SK-N-SH treated with all-trans-retinoic acid at 6 μM for 48 hours (cell line): ENCODE measurements at regions not wholly inside any gene's neighbourhood (a gene's known extent, or its start where the extent isn't known, plus 50 kb on each side); places are given as distances from the start of the nearest gene placed in this dataset.

ENCODE experiments used
- ATAC-seq: fragments of 200-7000 bp; cut with Tn5 transposase; 3 replicates; pipeline ENCODE4 v1.9.1; 2020; ENCODE audit warnings: mild to moderate bottlenecking, moderate library complexity
- ARNTL ChIP-seq: fragments of 450-650 bp; formaldehyde crosslinking; IDR thresholded peaks from 2 replicates; pipeline ENCODE4 v1.5.0; 2020; ENCODE audit warnings: low read depth, mild to moderate bottlenecking, moderate library complexity, borderline replicate concordance
- BACH2 ChIP-seq: fragments of 250-450 bp; sonication (Bioruptor Pico); IDR thresholded peaks from 2 replicates; pipeline ENCODE4 v1.9.0; 2021; ENCODE audit warnings: mild to moderate bottlenecking, borderline replicate concordance
- CSDC2 ChIP-seq: fragments of 250-450 bp; sonication (Bioruptor Pico); IDR thresholded peaks from 2 replicates; pipeline ENCODE4 v1.5.0; 2020; ENCODE audit warnings: mild to moderate bottlenecking, moderate library complexity
- ESRRG ChIP-seq: fragments of 250-450 bp; sonication (Bioruptor Pico); IDR thresholded peaks from 2 replicates; pipeline ENCODE4 v1.6.1; 2021; ENCODE audit warnings: mild to moderate bottlenecking
- GLIS3 ChIP-seq: fragments of 250-450 bp; sonication (Bioruptor Pico); IDR thresholded peaks from 2 replicates; pipeline ENCODE4 v1.5.0; 2020; ENCODE audit warnings: mild to moderate bottlenecking, moderate library complexity
- ISL1 ChIP-seq: fragments of 250-450 bp; sonication (Bioruptor Pico); IDR thresholded peaks from 2 replicates; pipeline ENCODE4 v2.1.2; 2022; ENCODE audit warnings: mild to moderate bottlenecking, moderate library complexity
- OSR1 ChIP-seq: fragments of 250-450 bp; sonication (Bioruptor Pico); IDR thresholded peaks from 2 replicates; pipeline ENCODE4 v1.8.0; 2022; ENCODE audit warnings: moderate library complexity, mild to moderate bottlenecking, inconsistent platforms
- PPARA ChIP-seq: fragments of 250-450 bp; sonication (Bioruptor Pico); IDR thresholded peaks from 2 replicates; pipeline ENCODE4 v1.5.0; 2020; ENCODE audit warnings: mild to moderate bottlenecking, borderline replicate concordance
- RARB ChIP-seq: fragments of 250-450 bp; sonication (Bioruptor Pico); IDR thresholded peaks from 2 replicates; pipeline ENCODE4 v1.8.0; 2021; ENCODE audit warnings: mild to moderate bottlenecking, moderate library complexity
- SNAI2 ChIP-seq: fragments of 250-450 bp; sonication (Bioruptor Pico); IDR thresholded peaks from 2 replicates; pipeline ENCODE4 v1.5.0; 2020; ENCODE audit warnings: mild to moderate bottlenecking, moderate library complexity
- TCF4 ChIP-seq: fragments of 250-450 bp; sonication (Bioruptor Pico); IDR thresholded peaks from 2 replicates; pipeline ENCODE4 v1.8.0; 2021; ENCODE audit warnings: mild to moderate bottlenecking, moderate library complexity, borderline replicate concordance
- TOX ChIP-seq: fragments of 250-450 bp; sonication (Bioruptor Pico); IDR thresholded peaks from 2 replicates; pipeline ENCODE4 v1.8.0; 2021; ENCODE audit warnings: mild to moderate bottlenecking, moderate library complexity, borderline replicate concordance
- ZC3H10 ChIP-seq: fragments of 250-450 bp; sonication (Bioruptor Pico); IDR thresholded peaks from 2 replicates; pipeline ENCODE4 v1.5.1; 2021; ENCODE audit warnings: mild to moderate bottlenecking, moderate library complexity
- ZFP3 ChIP-seq: fragments of 250-450 bp; sonication (Bioruptor Pico); IDR thresholded peaks from 2 replicates; pipeline ENCODE4 v1.5.0; 2020; ENCODE audit warnings: mild to moderate bottlenecking, moderate library complexity
- ZFP30 ChIP-seq: fragments of 450-650 bp; formaldehyde crosslinking; IDR thresholded peaks from 2 replicates; pipeline ENCODE4 v1.5.0; 2022; ENCODE audit warnings: mild to moderate bottlenecking, moderate library complexity
- ZNF565 ChIP-seq: fragments of 450-650 bp; formaldehyde crosslinking; conservative IDR thresholded peaks from 2 replicates; pipeline ENCODE4 v1.5.0; 2020; ENCODE audit warnings: low read depth, mild to moderate bottlenecking, moderate library complexity
- ZNF70 ChIP-seq: fragments of 450-650 bp; formaldehyde crosslinking; IDR thresholded peaks from 2 replicates; pipeline ENCODE4 v1.5.0; 2020; ENCODE audit warnings: mild to moderate bottlenecking, moderate library complexity
- ZNF8 ChIP-seq: fragments of 450-650 bp; formaldehyde crosslinking; IDR thresholded peaks from 2 replicates; pipeline ENCODE4 v1.5.0; 2020; ENCODE audit warnings: mild to moderate bottlenecking, moderate library complexity
- TF ChIP-seq, protein P1 (sequence below): fragments of 250-450 bp; sonication (Bioruptor Pico); IDR thresholded peaks from 2 replicates; pipeline ENCODE4 v1.8.0; 2020; ENCODE audit warnings: mild to moderate bottlenecking, moderate library complexity, borderline replicate concordance
- TF ChIP-seq, protein P2 (sequence below): fragments of 250-450 bp; sonication (Bioruptor Pico); IDR thresholded peaks from 2 replicates; pipeline ENCODE4 v1.8.0; 2021; ENCODE audit warnings: low read depth, mild to moderate bottlenecking, moderate library complexity, borderline replicate concordance
- TF ChIP-seq, protein P3 (sequence below): fragments of 250-450 bp; sonication (Bioruptor Pico); IDR thresholded peaks from 2 replicates; pipeline ENCODE4 v1.5.1; 2021; ENCODE audit warnings: mild to moderate bottlenecking, moderate library complexity
- TF ChIP-seq, protein P4 (sequence below): fragments of 250-450 bp; sonication (Bioruptor Pico); IDR thresholded peaks from 2 replicates; pipeline ENCODE4 v1.5.0; 2020; ENCODE audit warnings: mild to moderate bottlenecking, moderate library complexity

GRCh38 chr12:28065374-28065773 is 92.8 kb upstream of the PTHLH start:
- TF ChIP-seq, protein P1, sequence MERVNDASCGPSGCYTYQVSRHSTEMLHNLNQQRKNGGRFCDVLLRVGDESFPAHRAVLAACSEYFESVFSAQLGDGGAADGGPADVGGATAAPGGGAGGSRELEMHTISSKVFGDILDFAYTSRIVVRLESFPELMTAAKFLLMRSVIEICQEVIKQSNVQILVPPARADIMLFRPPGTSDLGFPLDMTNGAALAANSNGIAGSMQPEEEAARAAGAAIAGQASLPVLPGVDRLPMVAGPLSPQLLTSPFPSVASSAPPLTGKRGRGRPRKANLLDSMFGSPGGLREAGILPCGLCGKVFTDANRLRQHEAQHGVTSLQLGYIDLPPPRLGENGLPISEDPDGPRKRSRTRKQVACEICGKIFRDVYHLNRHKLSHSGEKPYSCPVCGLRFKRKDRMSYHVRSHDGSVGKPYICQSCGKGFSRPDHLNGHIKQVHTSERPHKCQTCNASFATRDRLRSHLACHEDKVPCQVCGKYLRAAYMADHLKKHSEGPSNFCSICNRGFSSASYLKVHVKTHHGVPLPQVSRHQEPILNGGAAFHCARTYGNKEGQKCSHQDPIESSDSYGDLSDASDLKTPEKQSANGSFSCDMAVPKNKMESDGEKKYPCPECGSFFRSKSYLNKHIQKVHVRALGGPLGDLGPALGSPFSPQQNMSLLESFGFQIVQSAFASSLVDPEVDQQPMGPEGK (CRISPR knock-in tag), result no peak
- no peak for TF ChIP-seq CSDC2 (CRISPR knock-in tag)
- no peak for TF ChIP-seq SNAI2 (CRISPR knock-in tag)
- TF ChIP-seq ZFP3, result no peak
- TF ChIP-seq, protein P2, sequence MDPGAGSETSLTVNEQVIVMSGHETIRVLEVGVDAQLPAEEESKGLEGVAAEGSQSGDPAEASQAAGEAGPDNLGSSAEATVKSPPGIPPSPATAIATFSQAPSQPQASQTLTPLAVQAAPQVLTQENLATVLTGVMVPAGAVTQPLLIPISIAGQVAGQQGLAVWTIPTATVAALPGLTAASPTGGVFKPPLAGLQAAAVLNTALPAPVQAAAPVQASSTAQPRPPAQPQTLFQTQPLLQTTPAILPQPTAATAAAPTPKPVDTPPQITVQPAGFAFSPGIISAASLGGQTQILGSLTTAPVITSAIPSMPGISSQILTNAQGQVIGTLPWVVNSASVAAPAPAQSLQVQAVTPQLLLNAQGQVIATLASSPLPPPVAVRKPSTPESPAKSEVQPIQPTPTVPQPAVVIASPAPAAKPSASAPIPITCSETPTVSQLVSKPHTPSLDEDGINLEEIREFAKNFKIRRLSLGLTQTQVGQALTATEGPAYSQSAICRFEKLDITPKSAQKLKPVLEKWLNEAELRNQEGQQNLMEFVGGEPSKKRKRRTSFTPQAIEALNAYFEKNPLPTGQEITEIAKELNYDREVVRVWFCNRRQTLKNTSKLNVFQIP (CRISPR knock-in tag), result no peak
- TF ChIP-seq, protein P3, sequence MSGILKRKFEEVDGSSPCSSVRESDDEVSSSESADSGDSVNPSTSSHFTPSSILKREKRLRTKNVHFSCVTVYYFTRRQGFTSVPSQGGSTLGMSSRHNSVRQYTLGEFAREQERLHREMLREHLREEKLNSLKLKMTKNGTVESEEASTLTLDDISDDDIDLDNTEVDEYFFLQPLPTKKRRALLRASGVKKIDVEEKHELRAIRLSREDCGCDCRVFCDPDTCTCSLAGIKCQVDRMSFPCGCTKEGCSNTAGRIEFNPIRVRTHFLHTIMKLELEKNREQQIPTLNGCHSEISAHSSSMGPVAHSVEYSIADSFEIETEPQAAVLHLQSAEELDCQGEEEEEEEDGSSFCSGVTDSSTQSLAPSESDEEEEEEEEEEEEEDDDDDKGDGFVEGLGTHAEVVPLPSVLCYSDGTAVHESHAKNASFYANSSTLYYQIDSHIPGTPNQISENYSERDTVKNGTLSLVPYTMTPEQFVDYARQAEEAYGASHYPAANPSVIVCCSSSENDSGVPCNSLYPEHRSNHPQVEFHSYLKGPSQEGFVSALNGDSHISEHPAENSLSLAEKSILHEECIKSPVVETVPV, result no peak
- no peak for TF ChIP-seq OSR1 (CRISPR knock-in tag)
- no peak for TF ChIP-seq ZNF70 (CRISPR knock-in tag)
- TF ChIP-seq TOX, result no peak
- no peak for TF ChIP-seq ZNF565 (CRISPR knock-in tag)
- no peak for TF ChIP-seq ESRRG (CRISPR knock-in tag)
- TF ChIP-seq ISL1 (CRISPR knock-in tag), result no peak
- no peak for TF ChIP-seq BACH2 (CRISPR knock-in tag)
- no peak for ATAC-seq

GRCh38 chr12:28065889-28066630 is 93.5 kb upstream of the PTHLH start:
- TF ChIP-seq ZNF8 (CRISPR knock-in tag) (no peak), ISL1 (CRISPR knock-in tag) (no peak), ZNF565 (CRISPR knock-in tag) (no peak), ZNF70 (CRISPR knock-in tag) (no peak), ZFP30 (CRISPR knock-in tag) (no peak)
- TF ChIP-seq, protein P2 (CRISPR knock-in tag), result no peak
- no peak for ATAC-seq

GRCh38 chr12:28066879-28067278 is 94.3 kb upstream of the PTHLH start:
- ATAC-seq, result peak; percentile 49
- no peak for TF ChIP-seq ZNF8 (CRISPR knock-in tag)
- TF ChIP-seq TOX, result no peak
- no peak for TF ChIP-seq OSR1 (CRISPR knock-in tag)
- peak; percentile 84 for TF ChIP-seq ISL1 (CRISPR knock-in tag)
- 0 out of 2 replicates have a peak, but pooled peaks have one; percentile 27 for TF ChIP-seq CSDC2 (CRISPR knock-in tag)
- TF ChIP-seq ARNTL, result no peak
- TF ChIP-seq GLIS3 (CRISPR knock-in tag), result no peak
- no peak for TF ChIP-seq ZFP30 (CRISPR knock-in tag)
- no peak for TF ChIP-seq SNAI2 (CRISPR knock-in tag)
- TF ChIP-seq, protein P2 (CRISPR knock-in tag), result no peak
- TF ChIP-seq, protein P1 (CRISPR knock-in tag), result peak; percentile 66; the same call in 1 of the 2 replicates
- no peak for TF ChIP-seq ZNF70 (CRISPR knock-in tag)
- TF ChIP-seq RARB (CRISPR knock-in tag), result no peak
- no peak for TF ChIP-seq ZNF565 (CRISPR knock-in tag)
- 0 out of 2 replicates have a peak, but pooled peaks have one; percentile 35 for TF ChIP-seq ZFP3
- no peak for TF ChIP-seq PPARA (CRISPR knock-in tag)
- no peak for TF ChIP-seq ESRRG (CRISPR knock-in tag)
- TF ChIP-seq TCF4 (CRISPR knock-in tag), result no peak
- TF ChIP-seq, protein P4, sequence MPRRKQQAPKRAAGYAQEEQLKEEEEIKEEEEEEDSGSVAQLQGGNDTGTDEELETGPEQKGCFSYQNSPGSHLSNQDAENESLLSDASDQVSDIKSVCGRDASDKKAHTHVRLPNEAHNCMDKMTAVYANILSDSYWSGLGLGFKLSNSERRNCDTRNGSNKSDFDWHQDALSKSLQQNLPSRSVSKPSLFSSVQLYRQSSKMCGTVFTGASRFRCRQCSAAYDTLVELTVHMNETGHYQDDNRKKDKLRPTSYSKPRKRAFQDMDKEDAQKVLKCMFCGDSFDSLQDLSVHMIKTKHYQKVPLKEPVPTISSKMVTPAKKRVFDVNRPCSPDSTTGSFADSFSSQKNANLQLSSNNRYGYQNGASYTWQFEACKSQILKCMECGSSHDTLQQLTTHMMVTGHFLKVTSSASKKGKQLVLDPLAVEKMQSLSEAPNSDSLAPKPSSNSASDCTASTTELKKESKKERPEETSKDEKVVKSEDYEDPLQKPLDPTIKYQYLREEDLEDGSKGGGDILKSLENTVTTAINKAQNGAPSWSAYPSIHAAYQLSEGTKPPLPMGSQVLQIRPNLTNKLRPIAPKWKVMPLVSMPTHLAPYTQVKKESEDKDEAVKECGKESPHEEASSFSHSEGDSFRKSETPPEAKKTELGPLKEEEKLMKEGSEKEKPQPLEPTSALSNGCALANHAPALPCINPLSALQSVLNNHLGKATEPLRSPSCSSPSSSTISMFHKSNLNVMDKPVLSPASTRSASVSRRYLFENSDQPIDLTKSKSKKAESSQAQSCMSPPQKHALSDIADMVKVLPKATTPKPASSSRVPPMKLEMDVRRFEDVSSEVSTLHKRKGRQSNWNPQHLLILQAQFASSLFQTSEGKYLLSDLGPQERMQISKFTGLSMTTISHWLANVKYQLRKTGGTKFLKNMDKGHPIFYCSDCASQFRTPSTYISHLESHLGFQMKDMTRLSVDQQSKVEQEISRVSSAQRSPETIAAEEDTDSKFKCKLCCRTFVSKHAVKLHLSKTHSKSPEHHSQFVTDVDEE (CRISPR knock-in tag), result no peak
- peak; percentile 77; the same call in 1 of the 2 replicates for TF ChIP-seq ZC3H10 (CRISPR knock-in tag)
